Body of pancreas (tissue), 4 donors: ENCODE measurements at regions not wholly inside any gene's neighbourhood (a gene's known extent, or its start where the extent isn't known, plus 50 kb on each side); places are given as distances from the start of the nearest gene placed in this dataset.

Experiments used
- POLR2A ChIP-seq, 3 donors: fragments of 450-650 bp; IDR thresholded peaks; one replicate each; pipeline ENCODE4 v1.6.1; 2016; ENCODE audit warnings: antibody characterized with exemption in 3 of 3, mild to moderate bottlenecking in 2 of 3
- TF ChIP-seq, protein P1 (sequence below), 7 experiments: fragments of 450-650 bp in 4 of 7; fragments of 200-600 bp in 3 of 7; sonication (generic) in 3 of 7; IDR thresholded peaks; one replicate each; pipeline ENCODE4 v1.5.1; 2016 to 2019; ENCODE audit warnings: antibody characterized with exemption in 7 of 7

DNA sequence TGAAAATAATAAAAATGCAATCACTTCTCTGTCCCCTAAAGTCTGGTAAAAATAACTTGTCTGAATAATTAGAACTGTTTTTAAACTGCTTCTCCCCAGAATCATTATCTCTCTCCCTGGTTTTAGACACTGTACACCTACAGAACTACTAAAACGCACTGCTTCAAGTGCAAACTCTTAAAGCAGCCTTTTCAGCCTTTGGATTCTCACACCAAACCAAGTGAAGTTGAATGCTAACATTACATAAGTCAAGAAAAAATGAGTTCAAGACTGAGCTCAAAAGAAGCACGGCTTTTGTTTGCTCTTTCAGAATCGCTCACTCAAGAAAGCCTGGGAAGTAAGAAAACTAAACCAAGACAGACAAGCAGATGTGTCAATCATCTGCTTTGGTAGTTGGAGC, 188.8 kb downstream of the LSM5 start:
- TF ChIP-seq, protein P1, sequence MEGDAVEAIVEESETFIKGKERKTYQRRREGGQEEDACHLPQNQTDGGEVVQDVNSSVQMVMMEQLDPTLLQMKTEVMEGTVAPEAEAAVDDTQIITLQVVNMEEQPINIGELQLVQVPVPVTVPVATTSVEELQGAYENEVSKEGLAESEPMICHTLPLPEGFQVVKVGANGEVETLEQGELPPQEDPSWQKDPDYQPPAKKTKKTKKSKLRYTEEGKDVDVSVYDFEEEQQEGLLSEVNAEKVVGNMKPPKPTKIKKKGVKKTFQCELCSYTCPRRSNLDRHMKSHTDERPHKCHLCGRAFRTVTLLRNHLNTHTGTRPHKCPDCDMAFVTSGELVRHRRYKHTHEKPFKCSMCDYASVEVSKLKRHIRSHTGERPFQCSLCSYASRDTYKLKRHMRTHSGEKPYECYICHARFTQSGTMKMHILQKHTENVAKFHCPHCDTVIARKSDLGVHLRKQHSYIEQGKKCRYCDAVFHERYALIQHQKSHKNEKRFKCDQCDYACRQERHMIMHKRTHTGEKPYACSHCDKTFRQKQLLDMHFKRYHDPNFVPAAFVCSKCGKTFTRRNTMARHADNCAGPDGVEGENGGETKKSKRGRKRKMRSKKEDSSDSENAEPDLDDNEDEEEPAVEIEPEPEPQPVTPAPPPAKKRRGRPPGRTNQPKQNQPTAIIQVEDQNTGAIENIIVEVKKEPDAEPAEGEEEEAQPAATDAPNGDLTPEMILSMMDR (IDR thresholded peaks at IDR 0.05) = no peak
- TF ChIP-seq POLR2A (IDR thresholded peaks at IDR 0.05) = no peak
